ENCODE measurements at regions not wholly inside any gene's neighbourhood (a gene's known extent, or its start where the extent isn't known, plus 50 kb on each side); places are given as distances from the start of the nearest gene placed in this dataset.

DNA sequence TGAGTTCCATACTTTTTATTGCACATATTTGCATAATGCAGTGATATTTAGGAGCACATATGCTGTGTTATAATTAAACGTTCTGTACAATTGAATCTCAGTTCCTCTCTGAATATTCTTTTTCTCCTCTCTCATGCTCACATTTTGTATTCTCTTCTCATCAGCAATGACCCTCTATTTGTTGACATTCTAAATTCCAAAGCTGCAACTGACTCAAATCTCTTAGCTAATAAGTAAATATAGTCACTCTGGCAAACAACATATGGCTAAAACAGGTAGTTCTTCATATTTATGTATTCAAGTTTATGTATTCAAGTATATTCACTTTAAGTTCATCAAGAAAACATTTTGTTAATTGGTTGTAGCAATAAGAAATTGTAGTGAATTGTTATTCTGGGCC lies 907.4 kb upstream of the VRK2 start:
- TF ChIP-seq, protein P1, sequence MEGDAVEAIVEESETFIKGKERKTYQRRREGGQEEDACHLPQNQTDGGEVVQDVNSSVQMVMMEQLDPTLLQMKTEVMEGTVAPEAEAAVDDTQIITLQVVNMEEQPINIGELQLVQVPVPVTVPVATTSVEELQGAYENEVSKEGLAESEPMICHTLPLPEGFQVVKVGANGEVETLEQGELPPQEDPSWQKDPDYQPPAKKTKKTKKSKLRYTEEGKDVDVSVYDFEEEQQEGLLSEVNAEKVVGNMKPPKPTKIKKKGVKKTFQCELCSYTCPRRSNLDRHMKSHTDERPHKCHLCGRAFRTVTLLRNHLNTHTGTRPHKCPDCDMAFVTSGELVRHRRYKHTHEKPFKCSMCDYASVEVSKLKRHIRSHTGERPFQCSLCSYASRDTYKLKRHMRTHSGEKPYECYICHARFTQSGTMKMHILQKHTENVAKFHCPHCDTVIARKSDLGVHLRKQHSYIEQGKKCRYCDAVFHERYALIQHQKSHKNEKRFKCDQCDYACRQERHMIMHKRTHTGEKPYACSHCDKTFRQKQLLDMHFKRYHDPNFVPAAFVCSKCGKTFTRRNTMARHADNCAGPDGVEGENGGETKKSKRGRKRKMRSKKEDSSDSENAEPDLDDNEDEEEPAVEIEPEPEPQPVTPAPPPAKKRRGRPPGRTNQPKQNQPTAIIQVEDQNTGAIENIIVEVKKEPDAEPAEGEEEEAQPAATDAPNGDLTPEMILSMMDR (IDR thresholded peaks at IDR 0.05): no peak
- TF ChIP-seq POLR2A (IDR thresholded peaks at IDR 0.05): no peak
